H4 (cell line): ENCODE measurements at regions not wholly inside any gene's neighbourhood (a gene's known extent, or its start where the extent isn't known, plus 50 kb on each side); places are given as distances from the start of the nearest gene placed in this dataset.
A peak's percentile ranks its signal among the peaks of the same experiment; 100 is the strongest.

Source experiments
- DNase-seq: peaks from one replicate; pipeline ENCODE4 v3.0.0-alpha.2; 2015; ENCODE audit warnings: low spot score

GRCh38 chr11:91813263-91813662 is 411.4 kb upstream of the FAT3 start:
- DNase-seq, result no peak

DNA sequence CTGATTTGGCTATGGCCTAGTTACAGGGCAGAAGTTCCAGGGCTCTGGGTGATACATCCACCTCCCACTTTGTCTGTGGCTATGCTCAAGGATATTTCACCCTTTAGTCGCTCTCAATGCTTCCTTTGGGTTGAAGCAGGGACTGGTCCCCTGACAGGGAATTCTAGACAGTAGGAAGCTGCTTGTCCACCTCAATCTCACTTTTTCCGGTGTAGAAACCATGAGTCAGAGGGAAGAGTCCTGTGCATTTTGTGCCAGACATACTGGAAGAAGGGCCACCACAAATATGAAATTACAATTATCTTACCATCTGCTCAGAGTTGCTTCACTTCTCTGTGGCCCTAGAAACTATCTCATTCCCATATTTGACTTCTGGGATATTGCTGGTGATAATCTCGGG is 413.7 kb upstream of the FAT3 start:
- DNase-seq, result no peak

GRCh38 chr11:91805293-91805692 is 419.3 kb upstream of the FAT3 start:
- DNase-seq, result no peak

DNA sequence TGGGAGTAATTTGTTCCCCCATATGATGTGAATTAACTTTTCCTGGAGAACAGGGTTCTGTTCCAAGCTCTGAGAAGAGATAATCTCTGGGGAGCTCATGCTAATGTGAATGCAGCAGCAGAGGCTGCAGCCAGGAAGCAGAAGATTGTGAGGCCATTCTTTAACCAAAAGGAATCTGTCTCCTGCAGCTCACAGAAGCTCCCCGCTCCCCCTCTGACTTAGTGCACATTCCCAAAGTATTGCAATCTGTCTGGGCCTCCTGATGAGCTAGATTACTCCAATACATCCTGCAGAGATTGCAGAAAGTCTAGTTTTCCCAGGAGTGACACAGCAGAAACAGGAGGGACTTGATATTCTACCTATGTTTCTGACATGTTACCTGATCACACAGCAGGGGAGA is 420.6 kb upstream of the FAT3 start:
- no peak for DNase-seq

DNA sequence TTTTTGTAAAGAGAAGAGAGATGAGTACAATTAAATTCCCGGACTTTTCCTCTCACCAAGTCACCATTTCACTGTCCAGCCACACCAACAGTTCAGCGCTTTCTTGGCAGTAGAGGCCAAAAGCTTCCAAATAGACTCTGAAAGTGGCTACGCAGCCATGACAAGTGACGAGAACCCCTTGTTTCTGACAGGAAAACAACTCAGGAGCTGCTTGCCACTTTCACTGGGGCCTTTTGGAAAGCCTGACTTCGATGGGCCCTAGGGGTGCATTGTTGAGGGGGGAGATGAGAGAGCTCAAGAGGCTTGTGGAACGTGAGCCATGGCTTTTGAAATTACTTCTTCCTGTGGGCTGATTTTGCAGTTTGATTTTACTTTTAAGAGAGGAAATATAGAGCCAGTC is 422.1 kb upstream of the FAT3 start:
- DNase-seq, result no peak

DNA sequence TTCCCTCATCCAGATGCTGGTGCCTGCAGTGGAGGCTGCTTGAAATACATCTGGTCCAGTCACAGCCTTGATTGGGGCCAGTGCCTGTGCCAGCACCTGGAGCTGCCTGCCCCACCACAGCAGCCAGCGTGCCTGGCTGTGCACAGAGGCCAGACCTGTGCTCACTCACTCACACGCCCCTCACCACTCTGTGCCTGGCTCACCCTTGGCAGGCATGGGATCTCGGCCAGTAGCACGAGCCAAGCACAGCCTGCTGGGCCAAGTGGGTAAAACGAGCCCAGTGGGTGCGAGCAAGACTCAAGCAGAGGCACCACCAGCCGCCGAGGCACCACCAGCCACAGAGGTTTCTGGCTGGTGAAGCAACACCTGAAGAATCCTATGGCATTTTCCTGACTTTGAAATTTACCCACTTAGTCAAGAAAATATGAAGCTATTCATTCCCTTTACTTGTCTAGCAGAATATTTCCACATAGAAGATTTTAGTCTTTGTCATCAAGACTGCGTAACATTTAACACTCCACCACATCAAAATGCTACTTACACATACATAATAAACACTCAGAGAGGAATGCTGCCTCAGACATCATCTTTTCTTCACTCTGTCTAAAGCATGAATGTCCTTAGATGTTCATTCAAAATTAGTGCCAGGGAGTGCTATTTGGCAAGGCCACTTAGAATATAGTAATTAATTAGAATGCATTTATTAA is 424.3 kb upstream of the FAT3 start:
- no peak for DNase-seq

GRCh38 chr11:91798240-91798639 is 426.4 kb upstream of the FAT3 start:
- DNase-seq, result no peak

DNA sequence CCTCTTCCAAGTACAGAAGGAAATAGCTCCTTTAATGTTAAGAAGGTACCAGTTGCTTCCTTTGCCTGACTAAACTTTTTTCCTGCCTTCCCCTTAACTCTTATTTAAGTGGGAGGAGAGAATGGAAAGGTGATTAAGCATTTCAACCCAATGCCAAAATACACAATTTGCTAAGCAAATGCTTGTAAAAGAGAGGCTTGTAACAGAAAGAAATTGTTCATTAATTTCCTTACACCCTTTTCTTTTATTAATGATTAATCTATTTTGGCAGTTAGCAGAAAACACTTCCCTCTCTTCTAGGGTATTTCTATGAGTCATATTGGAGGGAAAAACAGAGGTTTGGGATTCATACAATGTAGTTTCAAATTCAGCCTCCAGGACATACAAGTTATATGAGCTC is 427.6 kb upstream of the FAT3 start:
- no peak for DNase-seq

DNA sequence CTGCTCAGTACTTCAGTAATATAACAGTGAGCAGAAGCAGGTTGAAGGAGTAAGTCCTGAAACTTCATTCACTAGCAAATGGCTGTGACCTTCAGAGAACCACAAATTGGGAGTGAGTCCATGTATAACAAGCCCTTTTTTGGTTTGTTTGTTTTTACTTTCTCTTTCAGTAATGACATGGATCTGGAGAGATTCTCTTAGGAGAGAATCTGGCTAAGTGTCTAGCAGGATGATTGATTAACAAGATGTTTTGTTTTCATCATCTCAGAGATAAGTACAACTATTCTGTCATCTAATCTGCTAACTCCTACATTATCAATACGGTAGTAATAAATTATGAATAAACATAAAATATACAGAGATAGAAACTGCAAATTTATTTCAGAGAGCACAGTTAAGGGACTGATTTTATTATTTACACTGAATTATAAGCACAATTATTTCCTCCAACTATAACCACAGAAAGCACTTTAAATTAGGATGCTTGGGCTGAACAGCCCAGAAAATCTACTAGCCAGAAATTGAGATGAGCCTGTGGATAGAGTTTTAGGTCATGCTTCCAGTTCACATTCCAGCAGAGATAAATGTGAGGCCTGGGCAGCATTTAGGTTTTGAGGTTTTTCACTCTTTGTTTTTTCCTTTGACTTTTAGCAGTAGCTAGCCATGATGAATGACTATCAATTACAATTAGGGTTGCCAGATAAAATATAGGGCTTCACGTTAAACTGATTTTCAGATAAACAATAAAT is 429.3 kb upstream of the FAT3 start:
- peak; percentile 25 for DNase-seq

DNA sequence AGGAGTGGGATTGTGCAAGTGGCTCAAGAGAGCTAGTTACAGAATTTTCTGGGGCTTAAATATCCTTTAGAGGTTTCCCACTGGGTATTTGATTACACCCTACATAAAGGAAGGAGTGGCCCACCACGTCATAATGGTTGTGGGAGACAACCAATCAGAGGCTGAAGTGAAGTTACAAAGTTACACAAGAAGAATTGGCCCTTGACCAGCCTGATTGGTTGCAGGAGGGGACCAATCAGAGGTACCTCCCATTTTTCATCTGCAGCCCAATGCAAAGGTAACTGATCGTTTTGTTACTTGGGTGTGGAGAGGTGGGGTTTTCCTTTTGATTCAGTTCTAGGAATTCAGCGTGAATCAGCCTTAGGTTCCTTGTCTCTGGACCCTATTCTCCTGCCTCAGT is 430.5 kb upstream of the FAT3 start:
- no peak for DNase-seq

DNA sequence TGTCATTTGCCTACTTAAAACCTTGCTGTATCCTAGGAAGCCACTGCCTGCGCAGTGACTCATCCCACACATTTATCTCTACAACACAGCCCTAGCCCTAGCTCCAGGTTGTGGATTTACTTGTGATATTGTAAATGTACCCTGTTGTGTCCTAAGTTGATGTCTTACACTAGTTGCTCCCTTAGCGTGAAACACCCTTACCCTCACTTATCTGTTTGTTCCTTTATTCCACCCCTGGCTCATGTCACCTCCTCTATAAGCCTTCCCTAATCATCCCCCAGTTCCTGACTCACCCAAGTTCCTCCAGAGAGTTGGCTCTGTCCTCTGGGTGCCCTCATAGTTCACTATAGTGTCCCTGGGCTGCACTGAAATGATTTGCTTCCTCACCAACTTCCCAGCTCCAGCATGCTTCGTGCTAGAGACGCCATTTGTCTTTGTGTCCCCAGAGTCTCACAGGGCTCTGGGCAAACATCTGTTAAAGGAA is 431.8 kb upstream of the FAT3 start:
- peak; percentile 17 for DNase-seq

- no peak for DNase-seq
These were observed 433.5 kb upstream of the FAT3 start for GRCh38 chr11:91791171-91791468.

GRCh38 chr11:91790346-91791170 is 434.1 kb upstream of the FAT3 start:
- DNase-seq, result no peak

GRCh38 chr11:91788764-91789163 is 435.9 kb upstream of the FAT3 start:
- DNase-seq, result no peak

- no peak for DNase-seq
These were observed 438.5 kb upstream of the FAT3 start for GRCh38 chr11:91786097-91786496.

DNA sequence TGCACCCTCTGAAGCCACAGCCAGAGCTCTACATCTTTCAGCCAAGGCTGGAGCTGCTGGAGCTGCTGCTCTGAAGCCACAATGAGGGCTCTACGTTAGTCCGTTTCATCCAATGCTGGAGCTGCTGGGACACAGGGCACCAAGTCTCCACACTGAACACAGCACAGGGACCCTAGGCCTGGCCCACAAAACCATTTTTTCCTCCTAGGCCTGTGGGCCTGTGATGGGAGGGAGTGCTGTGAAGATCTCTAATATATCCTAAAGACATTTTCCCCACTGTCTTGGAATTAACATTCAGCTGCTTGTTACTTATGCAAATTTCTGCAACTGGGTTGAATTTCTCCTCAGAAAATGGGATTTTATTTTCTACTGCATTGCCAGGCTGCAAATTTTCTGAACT is 441.4 kb upstream of the FAT3 start:
- DNase-seq, result no peak

DNA sequence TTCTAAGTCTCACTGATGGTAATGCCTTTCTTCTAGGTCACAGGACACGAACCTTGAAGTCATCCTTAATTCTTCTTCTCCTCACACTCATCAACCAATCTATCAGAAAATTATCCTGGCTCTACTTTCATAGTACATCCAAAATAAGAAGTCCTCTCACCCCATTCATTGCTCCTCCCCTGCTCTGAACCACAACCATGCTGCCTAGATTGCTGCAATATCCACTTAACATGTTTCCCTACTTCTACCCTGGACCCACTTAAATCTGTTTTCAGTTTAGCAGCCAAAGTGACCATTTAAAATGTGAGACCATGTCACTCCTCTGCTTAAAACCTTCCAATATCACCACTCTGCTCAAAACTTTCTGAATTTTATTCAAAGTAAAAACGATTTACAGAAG is 445.9 kb upstream of the FAT3 start:
- no peak for DNase-seq

GRCh38 chr11:91776655-91777054 is 448.0 kb upstream of the FAT3 start:
- DNase-seq, result no peak

- no peak for DNase-seq
These were observed 451.5 kb upstream of the FAT3 start for GRCh38 chr11:91773090-91773489.

GRCh38 chr11:91771961-91772360 is 452.7 kb upstream of the FAT3 start:
- no peak for DNase-seq

GRCh38 chr11:91768783-91769182 is 455.8 kb upstream of the FAT3 start:
- no peak for DNase-seq

GRCh38 chr11:91763331-91763730 is 461.3 kb upstream of the FAT3 start:
- no peak for DNase-seq
